GM12878 (cell line): ENCODE measurements at regions not wholly inside any gene's neighbourhood (a gene's known extent, or its start where the extent isn't known, plus 50 kb on each side); places are given as distances from the start of the nearest gene placed in this dataset.

Experiments
- ATAC-seq: fragments of 200-7000 bp; cut with Tn5 transposase; 3 replicates; pipeline ENCODE4 v1.9.1; 2020; ENCODE audit warnings: mild to moderate bottlenecking, moderate library complexity
- BruUV-seq: library from RNA; stranded (reverse); fragments of 400-500 nt; replicated peaks from 2 replicates; lab custom pipeline; 2021; lab: Mats Ljungman, UMichigan
- CTCF ChIA-PET: fragments of 300-600 bp; sonication (Branson Sonifier 250); formaldehyde crosslinking; extraction: SDS; loops from one replicate; lab custom pipeline; 2021; ENCODE audit warnings: inconsistent platforms; lab: Yijun Ruan, JAX
- POLR2A ChIA-PET: fragments of 350-600 bp; formaldehyde crosslinking; extraction: SDS; loops from one replicate; lab custom pipeline; 2021; ENCODE audit warnings: inconsistent platforms; lab: Charles Lee
- RAD21 ChIA-PET: fragments of 300-600 bp; sonication (Branson Sonifier 250); formaldehyde crosslinking; loops from one replicate; lab custom pipeline; 2023; ENCODE audit warnings: antibody characterized with exemption; ENCODE audit not compliant: unreplicated experiment; lab: Charles Lee
- SMC1A ChIA-PET: fragments of 300-600 bp; sonication (Branson Sonifier 250); formaldehyde crosslinking; loops from one replicate; lab custom pipeline; 2023; ENCODE audit not compliant: unreplicated experiment, uncharacterized antibody; lab: Charles Lee
- DNase-seq: peaks from one replicate; pipeline ENCODE4 v3.0.0-alpha.2; 2011; ENCODE audit warnings: low read depth, low spot score
- FAIRE-seq: peaks from 3 replicates; lab custom pipeline; 2011; peaks lifted over from hg19 to GRCh38; lab: Jason Lieb, UNC
- H2AFZ ChIP-seq: 2 replicates; pipeline ENCODE4 v1.6.0; 2011; ENCODE audit warnings: low read depth, low read length, control low read depth; ENCODE audit not compliant: control insufficient read depth
- H3K27ac ChIP-seq: 2 replicates; pipeline ENCODE4 v1.5.1; 2011; ENCODE audit warnings: control low read depth; ENCODE audit not compliant: control insufficient read depth, insufficient read depth
- H3K27me3 ChIP-seq, 2 experiments: replicated peaks in 1 of 2; 2 replicates each; pipeline versions ENCODE4 v1.6.0 to v1.6.1; 2011; ENCODE audit warnings: low read length in 1 of 2; ENCODE audit not compliant: control insufficient read depth in 2 of 2, insufficient read depth in 2 of 2
- H3K36me3 ChIP-seq, 2 experiments: 2 replicates each; pipeline ENCODE4 v1.5.1; 2011; ENCODE audit warnings: low read length in 1 of 2; ENCODE audit not compliant: control insufficient read depth in 2 of 2, insufficient read depth in 2 of 2
- H3K4me1 ChIP-seq: 2 replicates; pipeline ENCODE4 v1.6.1; 2011; ENCODE audit warnings: mild to moderate bottlenecking, low read length, moderate library complexity, mixed read lengths; ENCODE audit not compliant: control insufficient read depth, insufficient read depth
- H3K4me2 ChIP-seq: 2 replicates; pipeline ENCODE4 v1.6.0; 2011; ENCODE audit warnings: control low read depth; ENCODE audit not compliant: control insufficient read depth, insufficient read depth
- H3K4me3 ChIP-seq: fragments of 200-600 bp; sonication (generic); 2 replicates; pipeline ENCODE4 v1.5.1; 2016
- H3K79me2 ChIP-seq: 2 replicates; pipeline ENCODE4 v1.6.0; 2011; ENCODE audit warnings: low read length; ENCODE audit not compliant: control insufficient read depth, insufficient read depth
- H3K9ac ChIP-seq: 2 replicates; pipeline ENCODE4 v1.8.0; 2011; ENCODE audit warnings: low read length, control low read depth, mixed read lengths; ENCODE audit not compliant: control insufficient read depth, insufficient read depth
- H3K9me3 ChIP-seq: replicated peaks from 3 replicates; pipeline ENCODE4 v1.5.1; 2011; ENCODE audit warnings: mild to moderate bottlenecking, low read length; ENCODE audit not compliant: control insufficient read depth, insufficient read depth
- H4K20me1 ChIP-seq: 2 replicates; pipeline ENCODE4 v1.6.0; 2011; ENCODE audit not compliant: control insufficient read depth, insufficient read depth
- CBX3 ChIP-seq: fragments of 200-600 bp; sonication (generic); IDR thresholded peaks from 2 replicates; pipeline ENCODE4 v1.6.1; 2016; ENCODE audit warnings: low read depth, borderline replicate concordance
- IKZF1 ChIP-seq: fragments of 450-650 bp; conservative IDR thresholded peaks from 2 replicates; pipeline ENCODE4 v1.6.1; 2017; ENCODE audit warnings: antibody characterized with exemption, mild to moderate bottlenecking
- IRF4 ChIP-seq: IDR thresholded peaks from 2 replicates; pipeline ENCODE4 v1.6.1; 2011; ENCODE audit warnings: low read depth, low read length
- NR2C2 ChIP-seq: IDR thresholded peaks from 2 replicates; pipeline ENCODE4 v1.6.1; 2011; ENCODE audit warnings: borderline replicate concordance, low read depth; ENCODE audit not compliant: control insufficient read depth, insufficient read length
- SIN3A ChIP-seq: IDR thresholded peaks from 2 replicates; pipeline ENCODE4 v1.6.1; 2012; ENCODE audit warnings: low read depth, low read length, improper control_type of control experiment
- SMAD5 ChIP-seq: IDR thresholded peaks from 2 replicates; pipeline ENCODE4 v1.6.1; 2016; ENCODE audit warnings: antibody characterized with exemption, low read depth
- WGBS: methylation state at CpG from one replicate; pipeline ENCODE4 v1.1.6; 2016; ENCODE audit warnings: low lambda C conversion rate; ENCODE audit not compliant: insufficient replicate concordance, insufficient coverage; ENCODE audit errors: missing lambda C conversion rate; 5-methylcytosine and 5-hydroxymethylcytosine counted together
- in situ Hi-C: fragments of 300-500 bp; cut with MboI; formaldehyde crosslinking; loops from 9 replicates; pipeline ENCODE4 v1.14.3; 2018; ENCODE audit warnings: mixed read lengths
- intact Hi-C: fragments of 100-400 bp; cut with micrococcal nuclease; formaldehyde crosslinking; loops from one replicate; pipeline ENCODE4 v1.14.2; 2022; ENCODE audit not compliant: unreplicated experiment
- TF ChIP-seq, protein P1 (sequence below): fragments of 450-650 bp; formaldehyde crosslinking; IDR thresholded peaks from 2 replicates; pipeline ENCODE4 v1.4.0; 2020; ENCODE audit warnings: mild to moderate bottlenecking, moderate library complexity
- TF ChIP-seq, protein P2 (sequence below): fragments of 450-650 bp; IDR thresholded peaks from 2 replicates; pipeline ENCODE4 v1.6.1; 2017; ENCODE audit warnings: antibody characterized with exemption, mild to moderate bottlenecking, moderate library complexity

DNA sequence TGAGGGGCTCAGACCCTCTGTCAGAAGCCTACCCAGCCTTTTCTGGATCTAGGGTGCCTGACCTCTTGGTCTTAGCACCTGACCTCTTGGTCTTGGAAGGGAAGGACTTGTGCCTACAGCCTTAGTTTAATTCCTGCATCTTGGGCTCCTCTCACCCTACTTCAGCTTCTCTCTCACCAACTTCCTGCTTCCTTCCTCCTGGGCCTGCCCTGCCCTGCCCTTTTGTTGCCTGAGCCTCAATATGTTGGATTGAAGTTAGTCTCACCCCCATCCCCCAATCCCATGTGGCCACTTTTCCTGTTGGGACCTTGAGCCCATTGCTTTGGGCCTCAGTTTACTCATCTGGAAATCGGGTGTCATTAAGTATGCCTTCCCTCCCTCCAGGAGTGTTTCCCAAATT lies 206.2 kb upstream of the SKOR2 start:
- no peak overlapping the region for H3K4me2 ChIP-seq
- 0% methylated on average over 1 of the region's 1 CpG for WGBS
- no peak overlapping the region for H3K9ac ChIP-seq
- intact Hi-C loops (no loop called here), in situ Hi-C loops (no loop called here)
- ChIA-PET CTCF (no interaction called here), SMC1A (no interaction called here), RAD21 (no interaction called here), POLR2A (no interaction called here)
- FAIRE-seq (no peak), ATAC-seq (no peak), DNase-seq (no peak)
- no peaks in the 10 kb centered on the region for H4K20me1 ChIP-seq
- no peaks in the 10 kb centered on the region for H3K79me2 ChIP-seq
- H3K27ac ChIP-seq = no peak overlapping the region
- no peaks in the 10 kb centered on the region for H3K4me1 ChIP-seq
- no peaks in the 10 kb centered on the region for H3K9me3 ChIP-seq
- no TSS peak for BruUV-seq
- no peaks in the 10 kb centered on the region; a peak in 1 of 4 replicates for H3K27me3 ChIP-seq
- H2AFZ ChIP-seq = no peak overlapping the region
- no peaks in the 10 kb centered on the region for H3K36me3 ChIP-seq
- H3K4me3 ChIP-seq = no peak overlapping the region
- TF ChIP-seq, protein P1, sequence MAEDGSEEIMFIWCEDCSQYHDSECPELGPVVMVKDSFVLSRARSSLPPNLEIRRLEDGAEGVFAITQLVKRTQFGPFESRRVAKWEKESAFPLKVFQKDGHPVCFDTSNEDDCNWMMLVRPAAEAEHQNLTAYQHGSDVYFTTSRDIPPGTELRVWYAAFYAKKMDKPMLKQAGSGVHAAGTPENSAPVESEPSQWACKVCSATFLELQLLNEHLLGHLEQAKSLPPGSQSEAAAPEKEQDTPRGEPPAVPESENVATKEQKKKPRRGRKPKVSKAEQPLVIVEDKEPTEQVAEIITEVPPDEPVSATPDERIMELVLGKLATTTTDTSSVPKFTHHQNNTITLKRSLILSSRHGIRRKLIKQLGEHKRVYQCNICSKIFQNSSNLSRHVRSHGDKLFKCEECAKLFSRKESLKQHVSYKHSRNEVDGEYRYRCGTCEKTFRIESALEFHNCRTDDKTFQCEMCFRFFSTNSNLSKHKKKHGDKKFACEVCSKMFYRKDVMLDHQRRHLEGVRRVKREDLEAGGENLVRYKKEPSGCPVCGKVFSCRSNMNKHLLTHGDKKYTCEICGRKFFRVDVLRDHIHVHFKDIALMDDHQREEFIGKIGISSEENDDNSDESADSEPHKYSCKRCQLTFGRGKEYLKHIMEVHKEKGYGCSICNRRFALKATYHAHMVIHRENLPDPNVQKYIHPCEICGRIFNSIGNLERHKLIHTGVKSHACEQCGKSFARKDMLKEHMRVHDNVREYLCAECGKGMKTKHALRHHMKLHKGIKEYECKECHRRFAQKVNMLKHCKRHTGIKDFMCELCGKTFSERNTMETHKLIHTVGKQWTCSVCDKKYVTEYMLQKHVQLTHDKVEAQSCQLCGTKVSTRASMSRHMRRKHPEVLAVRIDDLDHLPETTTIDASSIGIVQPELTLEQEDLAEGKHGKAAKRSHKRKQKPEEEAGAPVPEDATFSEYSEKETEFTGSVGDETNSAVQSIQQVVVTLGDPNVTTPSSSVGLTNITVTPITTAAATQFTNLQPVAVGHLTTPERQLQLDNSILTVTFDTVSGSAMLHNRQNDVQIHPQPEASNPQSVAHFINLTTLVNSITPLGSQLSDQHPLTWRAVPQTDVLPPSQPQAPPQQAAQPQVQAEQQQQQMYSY (CRISPR knock-in tag) = no peak
- no peak for TF ChIP-seq IRF4
- TF ChIP-seq SIN3A = no peak
- TF ChIP-seq IKZF1 = no peak
- TF ChIP-seq CBX3 = no peak
- TF ChIP-seq SMAD5 = no peak
- no peak for TF ChIP-seq NR2C2
- TF ChIP-seq, protein P2, sequence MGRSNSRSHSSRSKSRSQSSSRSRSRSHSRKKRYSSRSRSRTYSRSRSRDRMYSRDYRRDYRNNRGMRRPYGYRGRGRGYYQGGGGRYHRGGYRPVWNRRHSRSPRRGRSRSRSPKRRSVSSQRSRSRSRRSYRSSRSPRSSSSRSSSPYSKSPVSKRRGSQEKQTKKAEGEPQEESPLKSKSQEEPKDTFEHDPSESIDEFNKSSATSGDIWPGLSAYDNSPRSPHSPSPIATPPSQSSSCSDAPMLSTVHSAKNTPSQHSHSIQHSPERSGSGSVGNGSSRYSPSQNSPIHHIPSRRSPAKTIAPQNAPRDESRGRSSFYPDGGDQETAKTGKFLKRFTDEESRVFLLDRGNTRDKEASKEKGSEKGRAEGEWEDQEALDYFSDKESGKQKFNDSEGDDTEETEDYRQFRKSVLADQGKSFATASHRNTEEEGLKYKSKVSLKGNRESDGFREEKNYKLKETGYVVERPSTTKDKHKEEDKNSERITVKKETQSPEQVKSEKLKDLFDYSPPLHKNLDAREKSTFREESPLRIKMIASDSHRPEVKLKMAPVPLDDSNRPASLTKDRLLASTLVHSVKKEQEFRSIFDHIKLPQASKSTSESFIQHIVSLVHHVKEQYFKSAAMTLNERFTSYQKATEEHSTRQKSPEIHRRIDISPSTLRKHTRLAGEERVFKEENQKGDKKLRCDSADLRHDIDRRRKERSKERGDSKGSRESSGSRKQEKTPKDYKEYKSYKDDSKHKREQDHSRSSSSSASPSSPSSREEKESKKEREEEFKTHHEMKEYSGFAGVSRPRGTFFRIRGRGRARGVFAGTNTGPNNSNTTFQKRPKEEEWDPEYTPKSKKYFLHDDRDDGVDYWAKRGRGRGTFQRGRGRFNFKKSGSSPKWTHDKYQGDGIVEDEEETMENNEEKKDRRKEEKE = no peak
- TF ChIP-seq, all 136 proteins: peak for 0
